H9 (cell line): ENCODE measurements at regions not wholly inside any gene's neighbourhood (a gene's known extent, or its start where the extent isn't known, plus 50 kb on each side); places are given as distances from the start of the nearest gene placed in this dataset.

ENCODE experiments used
- DNase-seq: peaks from one replicate; pipeline ENCODE4 v3.0.0-alpha.2; 2017
- H2AFZ ChIP-seq: one replicate; pipeline ENCODE4 v1.6.1; 2013; ENCODE audit warnings: mild to moderate bottlenecking, low read length, control low read depth, moderate library complexity
- H2AK5ac ChIP-seq: 2 replicates; pipeline ENCODE4 v1.6.1; 2013; ENCODE audit warnings: low read length, control low read depth, mixed read lengths; ENCODE audit not compliant: insufficient read length
- H2BK120ac ChIP-seq: one replicate; pipeline ENCODE4 v1.6.1; 2013; ENCODE audit warnings: low read depth, mild to moderate bottlenecking, low read length, control low read depth, inconsistent platforms; ENCODE audit not compliant: poor library complexity, severe bottlenecking
- H2BK12ac ChIP-seq: 2 replicates; pipeline ENCODE4 v1.6.1; 2013; ENCODE audit warnings: low read length, control low read depth, mixed read lengths, low read depth; ENCODE audit not compliant: insufficient read length
- H2BK15ac ChIP-seq: 2 replicates; pipeline ENCODE4 v1.6.1; 2013; ENCODE audit warnings: low read depth, low read length, control low read depth
- H2BK20ac ChIP-seq: one replicate; pipeline ENCODE4 v1.6.1; 2013; ENCODE audit warnings: low read depth, mild to moderate bottlenecking, low read length, control low read depth, inconsistent platforms; ENCODE audit not compliant: poor library complexity, severe bottlenecking
- H2BK5ac ChIP-seq: 2 replicates; pipeline ENCODE4 v1.6.1; 2013; ENCODE audit warnings: low read length, control low read depth, mixed read lengths; ENCODE audit not compliant: insufficient read length
- H3K14ac ChIP-seq: 2 replicates; pipeline ENCODE4 v1.6.1; 2013; ENCODE audit warnings: low read length, control low read depth; ENCODE audit not compliant: insufficient read depth
- H3K18ac ChIP-seq: 2 replicates; pipeline ENCODE4 v1.6.1; 2013; ENCODE audit warnings: low read depth, mild to moderate bottlenecking, mixed read lengths, low read length, control low read depth; ENCODE audit not compliant: insufficient read length
- H3K23ac ChIP-seq: 2 replicates; pipeline ENCODE4 v1.6.1; 2013; ENCODE audit warnings: low read length, control low read depth, mixed read lengths, low read depth; ENCODE audit not compliant: insufficient read length
- H3K23me2 ChIP-seq: 2 replicates; pipeline ENCODE4 v1.6.1; 2013; ENCODE audit warnings: low read depth, mild to moderate bottlenecking, mixed read lengths, low read length, control low read depth; ENCODE audit not compliant: insufficient read length, poor library complexity, severe bottlenecking
- H3K27ac ChIP-seq: 2 replicates; pipeline ENCODE4 v1.5.1; 2013; ENCODE audit warnings: low read length, control low read depth, mixed read lengths, low read depth; ENCODE audit not compliant: insufficient read length
- H3K27me3 ChIP-seq: 2 replicates; pipeline ENCODE4 v1.6.1; 2013; ENCODE audit warnings: low read length, control low read depth, inconsistent platforms; ENCODE audit not compliant: insufficient read depth
- H3K4ac ChIP-seq: 2 replicates; pipeline ENCODE4 v1.6.1; 2013; ENCODE audit warnings: low read depth, mild to moderate bottlenecking, control low read depth, inconsistent platforms, low read length, moderate library complexity
- H3K4me1 ChIP-seq: 2 replicates; pipeline ENCODE4 v1.6.1; 2013; ENCODE audit warnings: low read length, control low read depth, inconsistent platforms; ENCODE audit not compliant: insufficient read depth
- H3K4me2 ChIP-seq: 2 replicates; pipeline ENCODE4 v1.6.1; 2013; ENCODE audit warnings: low read length, control low read depth, mixed read lengths; ENCODE audit not compliant: insufficient read length, insufficient read depth
- H3K56ac ChIP-seq: 2 replicates; pipeline ENCODE4 v1.6.1; 2013; ENCODE audit warnings: low read depth, mild to moderate bottlenecking, mixed read lengths, low read length, control low read depth; ENCODE audit not compliant: insufficient read length
- H3K79me1 ChIP-seq: 2 replicates; pipeline ENCODE4 v1.6.1; 2013; ENCODE audit warnings: low read depth, mild to moderate bottlenecking, moderate library complexity, low read length, control low read depth, inconsistent platforms; ENCODE audit not compliant: insufficient read depth, poor library complexity, severe bottlenecking
- H3K79me2 ChIP-seq: 2 replicates; pipeline ENCODE4 v1.6.1; 2013; ENCODE audit warnings: low read length, control low read depth, inconsistent platforms; ENCODE audit not compliant: insufficient read depth
- H3K9ac ChIP-seq: 2 replicates; pipeline ENCODE4 v1.6.1; 2013; ENCODE audit warnings: low read length, control low read depth, mixed read lengths; ENCODE audit not compliant: insufficient read length; ENCODE audit errors: extremely low read depth
- H3K9me3 ChIP-seq: one replicate; pipeline ENCODE4 v1.6.1; 2013; ENCODE audit warnings: low read depth, low read length, inconsistent platforms; ENCODE audit not compliant: control insufficient read depth
- H3T11ph ChIP-seq: one replicate; pipeline ENCODE4 v1.6.1; 2013; ENCODE audit warnings: mild to moderate bottlenecking, low read length, control low read depth, inconsistent platforms
- H4K20me1 ChIP-seq: one replicate; pipeline ENCODE4 v1.6.1; 2013; ENCODE audit not compliant: control insufficient read depth, insufficient read length, insufficient read depth
- H4K5ac ChIP-seq: 2 replicates; pipeline ENCODE4 v1.6.1; 2013; ENCODE audit warnings: low read depth, mild to moderate bottlenecking, mixed read lengths, low read length, control low read depth; ENCODE audit not compliant: insufficient read length
- H4K8ac ChIP-seq: replicated peaks from 2 replicates; pipeline ENCODE4 v1.6.1; 2013; ENCODE audit warnings: low read length, control low read depth, mixed read lengths, low read depth; ENCODE audit not compliant: insufficient read length
- H4K91ac ChIP-seq: 2 replicates; pipeline ENCODE4 v1.6.1; 2013; ENCODE audit warnings: low read depth, mild to moderate bottlenecking, moderate library complexity, mixed read lengths, low read length, control low read depth; ENCODE audit not compliant: insufficient read length
- H3K27ac Mint-ChIP-seq, 3 experiments: 2 replicates in 2 of 3; 3 replicates in 1 of 3; pipeline ENCODE4 v1.8.0; 2020 to 2021; ENCODE audit warnings: mixed read lengths in 3 of 3, mild to moderate bottlenecking in 1 of 3, moderate library complexity in 1 of 3
- H3K27me3 Mint-ChIP-seq: 2 replicates; pipeline ENCODE4 v1.8.0; 2021; ENCODE audit warnings: low read depth, mild to moderate bottlenecking, moderate library complexity, mixed read lengths
- H3K36me3 Mint-ChIP-seq, 3 experiments: 2 replicates in 2 of 3; 3 replicates in 1 of 3; pipeline ENCODE4 v1.8.0; 2020 to 2021; ENCODE audit warnings: low read depth in 3 of 3, mixed read lengths in 3 of 3; ENCODE audit not compliant: insufficient read depth in 1 of 3
- H3K4me1 Mint-ChIP-seq, 2 experiments: 2 replicates each; pipeline ENCODE4 v1.8.0; 2020; ENCODE audit warnings: mixed read lengths in 2 of 2
- H3K4me3 Mint-ChIP-seq, 2 experiments: 2 replicates in 1 of 2; 3 replicates in 1 of 2; pipeline ENCODE4 v1.8.0; 2020 to 2021; ENCODE audit warnings: mild to moderate bottlenecking in 2 of 2, mixed read lengths in 2 of 2, moderate library complexity in 1 of 2
- H3K9me3 Mint-ChIP-seq, 2 experiments: 2 replicates in 1 of 2; 3 replicates in 1 of 2; pipeline ENCODE4 v1.8.0; 2020; ENCODE audit warnings: mild to moderate bottlenecking in 2 of 2, mixed read lengths in 2 of 2, moderate library complexity in 1 of 2
- WGBS: extraction: QIAGEN DNeasy Blood & Tissue Kit; methylation state at CpG from one replicate; pipeline ENCODE4 v1.1.7; 2013; ENCODE audit warnings: missing lambda C conversion rate, low lambda C conversion rate, mixed read lengths; ENCODE audit not compliant: insufficient read length; ENCODE audit errors: extremely low coverage; 5-methylcytosine and 5-hydroxymethylcytosine counted together
- TF ChIP-seq, protein P1 (sequence below): fragments of 200-600 bp; sonication (generic); conservative IDR thresholded peaks from 3 replicates; pipeline ENCODE4 v1.8.0; 2021; ENCODE audit warnings: antibody characterized with exemption, mild to moderate bottlenecking

DNA sequence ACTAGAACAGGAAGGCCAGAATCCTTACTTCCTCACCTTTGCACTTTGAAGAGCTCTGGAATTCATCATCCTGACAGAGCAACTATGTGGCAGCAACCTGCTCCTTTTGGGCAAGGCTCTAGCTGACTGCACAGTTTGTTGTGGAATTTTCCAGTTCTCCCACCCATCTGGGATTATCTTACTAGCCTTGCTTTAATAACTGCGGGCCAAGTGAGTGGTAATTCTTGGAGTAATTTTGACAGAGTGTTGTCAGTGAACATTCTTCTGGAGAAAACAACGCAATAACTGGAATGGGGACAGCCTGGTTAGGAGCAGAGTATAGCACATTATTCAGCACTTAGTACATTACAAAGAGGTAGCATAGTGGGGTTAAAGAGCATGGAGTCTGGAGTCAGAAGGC is 75.3 kb downstream of the NTMT2 start:
- TF ChIP-seq, protein P1, sequence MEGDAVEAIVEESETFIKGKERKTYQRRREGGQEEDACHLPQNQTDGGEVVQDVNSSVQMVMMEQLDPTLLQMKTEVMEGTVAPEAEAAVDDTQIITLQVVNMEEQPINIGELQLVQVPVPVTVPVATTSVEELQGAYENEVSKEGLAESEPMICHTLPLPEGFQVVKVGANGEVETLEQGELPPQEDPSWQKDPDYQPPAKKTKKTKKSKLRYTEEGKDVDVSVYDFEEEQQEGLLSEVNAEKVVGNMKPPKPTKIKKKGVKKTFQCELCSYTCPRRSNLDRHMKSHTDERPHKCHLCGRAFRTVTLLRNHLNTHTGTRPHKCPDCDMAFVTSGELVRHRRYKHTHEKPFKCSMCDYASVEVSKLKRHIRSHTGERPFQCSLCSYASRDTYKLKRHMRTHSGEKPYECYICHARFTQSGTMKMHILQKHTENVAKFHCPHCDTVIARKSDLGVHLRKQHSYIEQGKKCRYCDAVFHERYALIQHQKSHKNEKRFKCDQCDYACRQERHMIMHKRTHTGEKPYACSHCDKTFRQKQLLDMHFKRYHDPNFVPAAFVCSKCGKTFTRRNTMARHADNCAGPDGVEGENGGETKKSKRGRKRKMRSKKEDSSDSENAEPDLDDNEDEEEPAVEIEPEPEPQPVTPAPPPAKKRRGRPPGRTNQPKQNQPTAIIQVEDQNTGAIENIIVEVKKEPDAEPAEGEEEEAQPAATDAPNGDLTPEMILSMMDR = no peak
- H3K9me3 Mint-ChIP-seq = no peaks in the 10 kb centered on the region
- Histone ChIP-seq H3K79me2 (no peaks in the 10 kb centered on the region), H3K18ac (no peak overlapping the region), H3K56ac (no peak overlapping the region), H4K8ac (no peak overlapping the region), H4K91ac (no peak overlapping the region), H3K23ac (no peak overlapping the region), H3K23me2 (no peaks in the 10 kb centered on the region), H2BK20ac (no peak overlapping the region), H3K4me2 (no peak overlapping the region), H4K5ac (no peak overlapping the region), H3K4ac (no peak overlapping the region), H3K9me3 (no peaks in the 10 kb centered on the region), H3K14ac (no peak overlapping the region), H3K9ac (no peak overlapping the region), H3K79me1 (no peaks in the 10 kb centered on the region), H2AFZ (no peak overlapping the region), H2BK12ac (no peak overlapping the region), H3K27ac (no peak overlapping the region), H3T11ph (no peak overlapping the region), H3K27me3 (no peaks in the 10 kb centered on the region), H3K4me1 (no peaks in the 10 kb centered on the region), H2BK5ac (no peak overlapping the region), H2BK15ac (no peak overlapping the region), H2BK120ac (no peak overlapping the region), H4K20me1 (no peaks in the 10 kb centered on the region), H2AK5ac (no peak overlapping the region)
- no CpG with 5 or more reads among the region's 2 CpGs for WGBS
- H3K27me3 Mint-ChIP-seq = no peaks in the 10 kb centered on the region
- H3K4me3 Mint-ChIP-seq = no peak overlapping the region
- no peak overlapping the region for H3K27ac Mint-ChIP-seq
- DNase-seq = no peak
- no peaks in the 10 kb centered on the region for H3K4me1 Mint-ChIP-seq
- H3K36me3 Mint-ChIP-seq = no peaks in the 10 kb centered on the region
